HEK293 (cell line): ENCODE measurements at regions not wholly inside any gene's neighbourhood (a gene's known extent, or its start where the extent isn't known, plus 50 kb on each side); places are given as distances from the start of the nearest gene placed in this dataset.

ENCODE experiments used
- CTCF ChIA-PET: fragments of 350-600 bp; formaldehyde crosslinking; extraction: SDS; loops from one replicate; lab custom pipeline; 2021; ENCODE audit warnings: antibody characterized with exemption; lab: Yijun Ruan, JAX
- POLR2A ChIA-PET: fragments of 300-600 bp; formaldehyde crosslinking; extraction: SDS; loops from one replicate; lab custom pipeline; 2020; ENCODE audit warnings: antibody characterized with exemption, inconsistent platforms; lab: Yijun Ruan, JAX
- H3K27ac ChIP-seq: fragments of 200-500 bp; sonication (Bioruptor generic); 2 replicates; pipeline ENCODE4 v1.5.1; 2014; ENCODE audit warnings: low read depth, low read length, control low read depth, inconsistent platforms; ENCODE audit errors: extremely low read depth
- H3K36me3 ChIP-seq, 2 experiments: fragments of 200-500 bp in 1 of 2; sonication (Bioruptor generic) in 1 of 2; 1 replicate in 1 of 2; 2 replicates in 1 of 2; pipeline ENCODE4 v1.5.1; 2014 to 2017; ENCODE audit warnings: inconsistent platforms in 2 of 2, low read length in 2 of 2; ENCODE audit not compliant: control insufficient read depth in 2 of 2, insufficient read depth in 1 of 2
- H3K4me1 ChIP-seq: fragments of 200-500 bp; sonication (Bioruptor generic); 2 replicates; pipeline ENCODE4 v1.5.1; 2014; ENCODE audit warnings: mild to moderate bottlenecking, low read length, inconsistent platforms; ENCODE audit not compliant: control insufficient read depth, insufficient read depth
- H3K4me3 ChIP-seq: 2 replicates; pipeline ENCODE4 v1.5.1; 2011; ENCODE audit warnings: low read depth, mild to moderate bottlenecking, control low read depth, low read length, moderate library complexity
- H3K9me3 ChIP-seq: fragments of 200-500 bp; sonication (Bioruptor generic); 2 replicates; pipeline ENCODE4 v1.5.1; 2014; ENCODE audit warnings: low read depth, low read length, inconsistent platforms; ENCODE audit not compliant: control insufficient read depth, insufficient read depth
- PRDM1 ChIP-seq: fragments of 450-650 bp; formaldehyde crosslinking; IDR thresholded peaks from 2 replicates; pipeline ENCODE4; 2016; ENCODE audit warnings: missing biosample characterization, missing genetic modification characterization
- PRDM10 ChIP-seq: fragments of 450-650 bp; formaldehyde crosslinking; IDR thresholded peaks from 2 replicates; pipeline ENCODE4 v1.5.1; 2016; ENCODE audit warnings: missing biosample characterization, missing genetic modification characterization
- REPIN1 ChIP-seq: fragments of 450-650 bp; formaldehyde crosslinking; IDR thresholded peaks from 2 replicates; pipeline ENCODE4 v1.5.1; 2017; ENCODE audit warnings: missing biosample characterization, missing genetic modification characterization, low read depth
- SP7 ChIP-seq: fragments of 450-650 bp; formaldehyde crosslinking; IDR thresholded peaks from 2 replicates; pipeline ENCODE4 v1.5.1; 2016; ENCODE audit warnings: missing biosample characterization, missing genetic modification characterization
- YY1 ChIP-seq: fragments of 450-650 bp; formaldehyde crosslinking; IDR thresholded peaks from 2 replicates; pipeline ENCODE4 v1.5.1; 2018; ENCODE audit warnings: missing biosample characterization, missing genetic modification characterization
- ZBTB49 ChIP-seq: fragments of 450-650 bp; formaldehyde crosslinking; IDR thresholded peaks from 2 replicates; pipeline ENCODE4 v1.5.1; 2016; ENCODE audit warnings: missing biosample characterization, missing genetic modification characterization, low read depth
- ZNF10 ChIP-seq: fragments of 450-650 bp; formaldehyde crosslinking; IDR thresholded peaks from 2 replicates; pipeline ENCODE4 v1.5.1; 2017; ENCODE audit warnings: missing biosample characterization, missing genetic modification characterization
- ZNF133 ChIP-seq: fragments of 450-650 bp; formaldehyde crosslinking; IDR thresholded peaks from 2 replicates; pipeline ENCODE4 v1.5.1; 2016; ENCODE audit warnings: missing biosample characterization, missing genetic modification characterization
- ZNF221 ChIP-seq: fragments of 450-650 bp; formaldehyde crosslinking; IDR thresholded peaks from 2 replicates; pipeline ENCODE4 v1.5.1; 2017; ENCODE audit warnings: missing biosample characterization, missing genetic modification characterization, borderline replicate concordance
- ZNF23 ChIP-seq: fragments of 450-650 bp; formaldehyde crosslinking; IDR thresholded peaks from 2 replicates; pipeline ENCODE4 v1.5.1; 2016; ENCODE audit warnings: missing biosample characterization, missing genetic modification characterization, borderline replicate concordance
- ZNF302 ChIP-seq: fragments of 450-650 bp; formaldehyde crosslinking; IDR thresholded peaks from 2 replicates; pipeline ENCODE4 v1.5.1; 2016; ENCODE audit warnings: missing biosample characterization, missing genetic modification characterization, low read depth
- ZNF514 ChIP-seq: fragments of 450-650 bp; formaldehyde crosslinking; IDR thresholded peaks from 2 replicates; pipeline ENCODE4 v1.5.1; 2016; ENCODE audit warnings: missing biosample characterization, missing genetic modification characterization
- ZNF621 ChIP-seq: fragments of 450-650 bp; formaldehyde crosslinking; IDR thresholded peaks from 2 replicates; pipeline ENCODE4 v1.5.1; 2017; ENCODE audit warnings: missing biosample characterization, missing genetic modification characterization
- ZNF660 ChIP-seq: fragments of 450-650 bp; IDR thresholded peaks from 2 replicates; pipeline ENCODE4 v1.5.1; 2018; ENCODE audit warnings: missing biosample characterization, mild to moderate bottlenecking, missing genetic modification characterization
- ZNF701 ChIP-seq: fragments of 450-650 bp; formaldehyde crosslinking; IDR thresholded peaks from 2 replicates; pipeline ENCODE4 v1.5.1; 2016; ENCODE audit warnings: missing biosample characterization, missing genetic modification characterization
- ZNF830 ChIP-seq: fragments of 450-650 bp; IDR thresholded peaks from 2 replicates; pipeline ENCODE4 v1.5.0; 2018; ENCODE audit warnings: missing biosample characterization, missing genetic modification characterization, low read depth, mild to moderate bottlenecking, moderate library complexity
- ZNF837 ChIP-seq: fragments of 450-650 bp; formaldehyde crosslinking; IDR thresholded peaks from 2 replicates; pipeline ENCODE4 v1.5.1; 2016; ENCODE audit warnings: missing biosample characterization, missing genetic modification characterization
- TF ChIP-seq, protein P1 (sequence below): fragments of 450-650 bp; formaldehyde crosslinking; IDR thresholded peaks from 2 replicates; pipeline ENCODE4 v1.5.1; 2016; ENCODE audit warnings: missing biosample characterization, missing genetic modification characterization

DNA sequence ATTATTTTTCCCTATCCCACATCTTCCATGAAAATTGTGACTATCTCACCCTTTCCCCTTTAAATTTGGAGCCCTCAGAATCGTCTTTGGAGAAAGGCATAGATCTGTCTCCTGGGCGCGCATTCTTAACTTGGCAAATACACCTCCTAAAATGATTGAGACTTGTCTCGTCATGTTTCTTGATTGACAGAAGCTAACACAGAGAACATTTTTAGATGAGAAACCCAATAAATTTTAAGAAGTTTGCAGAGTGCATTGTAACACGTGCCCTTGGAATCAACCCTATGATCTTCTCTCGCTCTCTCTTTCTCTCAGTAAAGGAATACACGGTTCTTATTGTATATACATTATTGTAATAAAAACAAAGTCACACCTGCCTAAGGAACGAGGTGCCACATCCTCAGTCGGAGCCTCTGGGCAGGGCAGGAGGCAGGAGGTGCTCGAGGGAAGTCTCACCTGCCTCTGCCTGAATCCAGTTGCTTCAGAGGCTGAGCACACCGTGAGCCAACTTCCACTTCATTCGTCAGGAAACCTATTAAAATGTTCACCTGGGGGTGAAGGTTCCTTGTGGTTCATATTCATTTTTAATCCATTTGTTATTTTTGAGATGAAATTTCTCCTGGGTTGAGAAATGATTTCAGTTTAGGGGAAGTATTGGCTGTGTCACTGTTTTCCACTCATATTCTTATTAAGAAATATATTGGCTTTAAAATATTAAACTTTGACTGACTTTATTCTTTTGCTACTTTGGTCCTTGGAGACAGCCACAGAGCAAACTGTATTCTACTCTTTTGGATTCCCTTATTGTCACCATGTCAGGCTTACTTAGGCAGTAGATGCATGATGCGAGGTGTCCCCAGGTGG, 90.5 kb upstream of the THBS2 start:
- Histone ChIP-seq H3K9me3 (no peaks in the 10 kb centered on the region), H3K4me1 (no peaks in the 10 kb centered on the region), H3K27ac (no peak overlapping the region), H3K36me3 (no peaks in the 10 kb centered on the region), H3K4me3 (no peak overlapping the region)
- TF ChIP-seq PRDM10 (tag by site-specific recombination) (no peak), SP7 (tag by site-specific recombination) (no peak)
- ChIA-PET CTCF (no interaction called here), POLR2A (no interaction called here)

DNA sequence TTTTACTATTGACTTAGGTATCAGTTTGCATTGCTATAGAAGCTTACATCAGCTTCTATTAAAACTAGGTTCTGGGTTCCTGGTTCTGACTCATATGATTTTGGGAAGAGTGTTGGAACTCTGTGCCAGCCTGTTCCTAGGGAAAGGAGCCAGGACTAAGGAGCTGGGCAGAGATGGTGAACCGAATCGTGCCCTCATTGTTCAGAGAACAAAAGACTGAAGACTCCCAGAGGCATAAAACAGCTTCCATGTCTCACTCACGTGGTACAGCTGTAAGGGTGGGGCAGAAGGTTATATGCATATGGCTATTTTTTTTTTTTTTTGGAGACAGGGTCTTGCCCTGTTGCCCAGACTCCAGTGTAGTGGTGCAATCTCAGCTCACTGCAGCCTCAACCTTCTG, 89.1 kb upstream of the THBS2 start:
- Histone ChIP-seq H3K36me3 (no peaks in the 10 kb centered on the region), H3K9me3 (no peaks in the 10 kb centered on the region), H3K27ac (no peak overlapping the region), H3K4me1 (no peaks in the 10 kb centered on the region), H3K4me3 (no peak overlapping the region)
- TF ChIP-seq ZNF837 (tag by site-specific recombination) (no peak), ZNF302 (tag by site-specific recombination) (no peak), ZNF830 (tag by site-specific recombination) (no peak), ZNF10 (no peak), PRDM1 (tag by site-specific recombination) (no peak), ZNF23 (tag by site-specific recombination) (no peak), YY1 (tag by site-specific recombination) (no peak), ZNF221 (tag by site-specific recombination) (no peak), ZNF660 (tag by site-specific recombination) (no peak), ZNF621 (tag by site-specific recombination) (no peak), REPIN1 (tag by site-specific recombination) (no peak), ZNF514 (tag by site-specific recombination) (no peak), ZNF701 (tag by site-specific recombination) (no peak), ZBTB49 (tag by site-specific recombination) (no peak), ZNF133 (no peak)
- TF ChIP-seq, protein P1, sequence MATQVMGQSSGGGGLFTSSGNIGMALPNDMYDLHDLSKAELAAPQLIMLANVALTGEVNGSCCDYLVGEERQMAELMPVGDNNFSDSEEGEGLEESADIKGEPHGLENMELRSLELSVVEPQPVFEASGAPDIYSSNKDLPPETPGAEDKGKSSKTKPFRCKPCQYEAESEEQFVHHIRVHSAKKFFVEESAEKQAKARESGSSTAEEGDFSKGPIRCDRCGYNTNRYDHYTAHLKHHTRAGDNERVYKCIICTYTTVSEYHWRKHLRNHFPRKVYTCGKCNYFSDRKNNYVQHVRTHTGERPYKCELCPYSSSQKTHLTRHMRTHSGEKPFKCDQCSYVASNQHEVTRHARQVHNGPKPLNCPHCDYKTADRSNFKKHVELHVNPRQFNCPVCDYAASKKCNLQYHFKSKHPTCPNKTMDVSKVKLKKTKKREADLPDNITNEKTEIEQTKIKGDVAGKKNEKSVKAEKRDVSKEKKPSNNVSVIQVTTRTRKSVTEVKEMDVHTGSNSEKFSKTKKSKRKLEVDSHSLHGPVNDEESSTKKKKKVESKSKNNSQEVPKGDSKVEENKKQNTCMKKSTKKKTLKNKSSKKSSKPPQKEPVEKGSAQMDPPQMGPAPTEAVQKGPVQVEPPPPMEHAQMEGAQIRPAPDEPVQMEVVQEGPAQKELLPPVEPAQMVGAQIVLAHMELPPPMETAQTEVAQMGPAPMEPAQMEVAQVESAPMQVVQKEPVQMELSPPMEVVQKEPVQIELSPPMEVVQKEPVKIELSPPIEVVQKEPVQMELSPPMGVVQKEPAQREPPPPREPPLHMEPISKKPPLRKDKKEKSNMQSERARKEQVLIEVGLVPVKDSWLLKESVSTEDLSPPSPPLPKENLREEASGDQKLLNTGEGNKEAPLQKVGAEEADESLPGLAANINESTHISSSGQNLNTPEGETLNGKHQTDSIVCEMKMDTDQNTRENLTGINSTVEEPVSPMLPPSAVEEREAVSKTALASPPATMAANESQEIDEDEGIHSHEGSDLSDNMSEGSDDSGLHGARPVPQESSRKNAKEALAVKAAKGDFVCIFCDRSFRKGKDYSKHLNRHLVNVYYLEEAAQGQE (tag by site-specific recombination): no peak
- POLR2A ChIA-PET: no interaction called here
- CTCF ChIA-PET: interaction anchor here (0.6 kb wide), 1 partner anchor 88 kb away, joined by 3 read pairs; no protein-coding TSS in a partner anchor
